Nephron (organoid): ENCODE measurements at regions not wholly inside any gene's neighbourhood (a gene's known extent, or its start where the extent isn't known, plus 50 kb on each side); places are given as distances from the start of the nearest gene placed in this dataset.

Experiments
- H3K27ac Mint-ChIP-seq, 3 experiments: 2 replicates each; pipeline ENCODE4 v1.8.0; 2020; ENCODE audit warnings: mixed read lengths in 3 of 3, mild to moderate bottlenecking in 2 of 3, moderate library complexity in 1 of 3
- H3K27me3 Mint-ChIP-seq: 2 replicates; pipeline ENCODE4 v1.8.0; 2021; ENCODE audit warnings: low read depth, mild to moderate bottlenecking, moderate library complexity, mixed read lengths
- H3K36me3 Mint-ChIP-seq: 2 replicates; pipeline ENCODE4 v1.8.0; 2020; ENCODE audit warnings: low read depth, mixed read lengths
- H3K4me1 Mint-ChIP-seq: 2 replicates; pipeline ENCODE4 v1.8.0; 2020; ENCODE audit warnings: mixed read lengths
- H3K4me3 Mint-ChIP-seq, 3 experiments: 2 replicates each; pipeline ENCODE4 v1.8.0; 2020; ENCODE audit warnings: mild to moderate bottlenecking in 3 of 3, mixed read lengths in 3 of 3, moderate library complexity in 2 of 3
- H3K9me3 Mint-ChIP-seq: 2 replicates; pipeline ENCODE4 v1.8.0; 2020; ENCODE audit warnings: mixed read lengths
- CTCF ChIP-seq, 3 experiments: fragments of 200-600 bp; sonication (generic); IDR thresholded peaks; one replicate each; pipeline ENCODE4 v1.5.0; 2021; ENCODE audit warnings: antibody characterized with exemption in 3 of 3; ENCODE audit not compliant: unreplicated experiment in 3 of 3

GRCh38 chr21:19553919-19554615 lies 1150.5 kb upstream of the TMPRSS15 start:
- H3K4me1 Mint-ChIP-seq: no peaks in the 10 kb centered on the region
- H3K4me3 Mint-ChIP-seq: no peak overlapping the region
- TF ChIP-seq CTCF (IDR thresholded peaks at IDR 0.05; ENCODE audit: unreplicated experiment in 3 of 3): no peak
- no peak overlapping the region for H3K27ac Mint-ChIP-seq
- H3K36me3 Mint-ChIP-seq: no peaks in the 10 kb centered on the region
- no peaks in the 10 kb centered on the region for H3K27me3 Mint-ChIP-seq
- no peaks in the 10 kb centered on the region for H3K9me3 Mint-ChIP-seq

- peaks cover 11% of the 10 kb centered on the region for H3K9me3 Mint-ChIP-seq
- H3K27ac Mint-ChIP-seq: no peak overlapping the region
- no peaks in the 10 kb centered on the region for H3K36me3 Mint-ChIP-seq
- no peaks in the 10 kb centered on the region for H3K4me1 Mint-ChIP-seq
- no peak overlapping the region for H3K4me3 Mint-ChIP-seq
- no peaks in the 10 kb centered on the region for H3K27me3 Mint-ChIP-seq
- TF ChIP-seq CTCF (IDR thresholded peaks at IDR 0.05; ENCODE audit: unreplicated experiment in 3 of 3): no peak
Observed at GRCh38 chr21:19557046-19557445, 1153.5 kb upstream of the TMPRSS15 start.

GRCh38 chr21:19557488-19557887 lies 1153.9 kb upstream of the TMPRSS15 start:
- no peak overlapping the region for H3K27ac Mint-ChIP-seq
- H3K36me3 Mint-ChIP-seq: no peaks in the 10 kb centered on the region
- no peak for TF ChIP-seq CTCF (IDR thresholded peaks at IDR 0.05; ENCODE audit: unreplicated experiment in 3 of 3)
- no peaks in the 10 kb centered on the region for H3K27me3 Mint-ChIP-seq
- no peaks in the 10 kb centered on the region for H3K4me1 Mint-ChIP-seq
- no peak overlapping the region for H3K4me3 Mint-ChIP-seq
- H3K9me3 Mint-ChIP-seq: peaks cover 11% of the 10 kb centered on the region

- Mint-ChIP-seq H3K36me3 (no peaks in the 10 kb centered on the region), H3K4me3 (no peak overlapping the region), H3K27ac (no peak overlapping the region), H3K9me3 (peaks cover 8% of the 10 kb centered on the region), H3K4me1 (no peaks in the 10 kb centered on the region), H3K27me3 (no peaks in the 10 kb centered on the region)
- no peak for TF ChIP-seq CTCF (IDR thresholded peaks at IDR 0.05; ENCODE audit: unreplicated experiment in 3 of 3)
Observed at GRCh38 chr21:19565587-19565986, 1162.0 kb upstream of the TMPRSS15 start.

- H3K4me3 Mint-ChIP-seq: no peak overlapping the region
Observed at GRCh38 chr21:19566975-19567374, 1163.4 kb upstream of the TMPRSS15 start.

More at GRCh38 chr21:19566975-19567374, 1163.4 kb upstream of the TMPRSS15 start:
- no peak for TF ChIP-seq CTCF (IDR thresholded peaks at IDR 0.05; ENCODE audit: unreplicated experiment in 3 of 3)
- Mint-ChIP-seq H3K27ac (no peak overlapping the region), H3K36me3 (no peaks in the 10 kb centered on the region), H3K4me1 (no peaks in the 10 kb centered on the region), H3K27me3 (no peaks in the 10 kb centered on the region), H3K9me3 (peaks cover 4% of the 10 kb centered on the region)
